Ramos (cell line): ENCODE measurements at regions not wholly inside any gene's neighbourhood (a gene's known extent, or its start where the extent isn't known, plus 50 kb on each side); places are given as distances from the start of the nearest gene placed in this dataset.

ENCODE experiments used
- in situ Hi-C: fragments of 300-500 bp; cut with MboI; formaldehyde crosslinking; loops from one replicate; pipeline ENCODE4 v1.14.3; 2022; ENCODE audit warnings: low sequenced_read_pairs; ENCODE audit not compliant: unreplicated experiment

GRCh38 chr2:58932801-58933200 lies 691.7 kb upstream of the FANCL start:
- in situ Hi-C loops, result no loop called here

DNA sequence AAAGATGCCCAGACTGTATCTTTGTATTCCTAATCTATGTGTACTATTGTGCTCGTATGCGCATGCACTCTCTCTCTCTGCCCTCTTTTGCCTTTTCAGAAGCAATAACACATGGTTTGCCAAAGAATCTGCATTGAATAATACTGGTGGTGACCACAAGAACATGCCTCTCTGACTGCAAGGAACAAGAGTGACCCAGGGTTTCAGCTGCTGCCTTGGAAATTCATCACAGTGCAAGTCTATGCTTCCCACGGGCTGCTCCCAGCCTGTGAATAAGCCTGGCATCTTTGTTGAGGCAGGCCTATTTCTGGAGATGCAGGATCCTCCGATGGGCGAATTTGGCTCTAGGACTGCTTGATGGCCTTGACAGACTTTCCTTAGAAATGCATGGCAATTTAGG lies 689.4 kb upstream of the FANCL start:
- in situ Hi-C loops, result no loop called here

DNA sequence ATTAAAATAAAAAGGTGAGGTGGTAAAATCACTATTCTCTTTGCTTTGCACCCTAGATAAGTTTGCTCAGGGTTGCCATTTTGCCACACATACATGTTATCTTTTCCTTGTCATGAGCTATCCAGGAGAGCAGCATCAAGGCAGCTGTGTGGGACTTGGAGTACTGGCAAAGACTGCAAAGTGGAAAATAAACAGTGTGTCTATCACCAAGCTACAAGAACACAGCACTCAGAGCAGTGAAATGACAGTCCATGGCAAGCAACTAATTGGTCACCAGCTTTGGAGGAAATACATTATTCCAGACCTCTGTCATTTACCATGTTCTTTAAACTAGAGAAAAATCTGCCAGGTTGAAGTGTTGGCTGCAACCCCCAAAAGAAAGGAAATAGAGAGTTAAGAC lies 687.8 kb upstream of the FANCL start:
- in situ Hi-C loops, result no loop called here

DNA sequence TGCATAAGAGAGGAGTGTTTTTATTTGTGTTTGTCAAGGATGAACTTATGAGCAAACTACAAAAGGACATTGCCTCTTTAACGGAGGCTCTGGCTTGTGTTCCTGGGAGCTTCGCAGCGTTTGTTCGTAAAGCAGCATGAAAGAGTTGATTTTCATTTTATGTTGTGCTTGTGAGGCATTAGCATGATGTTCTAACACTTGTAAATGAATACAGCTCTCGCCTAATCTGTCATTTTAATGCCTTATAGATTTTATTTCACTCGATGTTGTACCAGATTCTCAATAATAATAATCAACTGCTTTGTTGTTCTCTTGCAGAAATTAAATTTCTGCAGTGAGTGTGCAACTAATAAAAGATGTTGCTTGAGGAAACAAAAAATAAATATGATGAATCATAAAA lies 687.3 kb upstream of the FANCL start:
- in situ Hi-C loops, result no loop called here

DNA sequence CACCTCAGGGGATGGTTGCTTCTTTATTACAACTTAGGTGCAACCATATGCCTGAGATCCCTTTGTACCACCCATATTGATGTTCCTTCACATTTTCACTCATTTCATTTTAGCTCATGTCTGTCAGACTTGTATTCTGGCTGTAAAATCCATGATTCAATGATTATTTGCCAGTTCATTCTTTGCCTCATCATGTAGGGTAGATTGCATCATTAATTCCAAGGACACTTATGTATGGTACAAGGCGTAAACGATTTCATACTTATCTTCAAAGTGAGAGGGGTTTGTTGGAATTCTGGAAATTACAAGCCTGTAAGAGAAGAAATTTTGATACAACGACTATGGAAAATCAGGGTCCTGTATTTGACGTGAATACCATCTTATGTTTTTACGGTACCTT lies 685.0 kb upstream of the FANCL start:
- in situ Hi-C loops, result no loop called here

GRCh38 chr2:58925676-58926081 lies 684.6 kb upstream of the FANCL start:
- in situ Hi-C loops, result no loop called here

GRCh38 chr2:58923869-58924268 lies 682.7 kb upstream of the FANCL start:
- in situ Hi-C loops, result no loop called here

DNA sequence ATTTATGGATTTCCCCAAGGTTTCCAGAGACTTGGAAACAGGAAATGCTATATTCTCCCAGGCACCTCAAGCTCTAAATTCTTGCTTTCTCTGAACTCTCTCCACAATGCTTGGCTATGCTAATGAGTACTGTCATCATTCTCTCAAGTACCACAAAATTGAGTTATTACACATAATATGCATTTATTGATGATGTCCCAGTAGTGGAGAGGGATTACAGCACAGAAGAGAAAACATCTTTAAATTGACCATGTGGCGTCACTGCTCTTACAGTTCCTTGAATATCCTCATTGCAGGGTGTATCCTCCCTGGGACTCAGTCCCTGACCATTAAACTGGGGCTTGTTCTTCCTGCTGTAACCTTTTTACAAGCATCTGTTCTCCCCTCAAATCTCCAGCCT lies 681.1 kb upstream of the FANCL start:
- in situ Hi-C loops, result no loop called here

GRCh38 chr2:58921676-58922075 lies 680.6 kb upstream of the FANCL start:
- in situ Hi-C loops, result no loop called here

DNA sequence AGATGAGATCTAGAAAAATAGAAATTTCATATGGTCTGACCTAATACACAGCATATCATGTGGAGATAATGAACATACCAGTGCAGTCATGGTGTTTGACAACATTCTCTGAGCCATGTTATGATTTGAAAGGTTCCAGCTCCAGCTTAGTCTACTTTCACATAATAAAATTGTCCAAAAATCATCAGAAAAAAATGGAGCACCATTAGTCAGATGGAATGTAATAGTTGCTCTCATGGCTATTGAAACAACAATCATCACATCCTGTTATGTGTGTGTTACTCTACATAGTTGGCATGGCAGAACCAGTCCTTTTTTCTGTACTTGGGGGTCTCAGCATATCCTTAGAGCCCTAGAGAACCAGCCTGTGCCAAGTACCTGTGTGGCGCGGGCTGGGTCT lies 678.9 kb upstream of the FANCL start:
- in situ Hi-C loops, result no loop called here

GRCh38 chr2:58919316-58919715 lies 678.2 kb upstream of the FANCL start:
- in situ Hi-C loops, result no loop called here

DNA sequence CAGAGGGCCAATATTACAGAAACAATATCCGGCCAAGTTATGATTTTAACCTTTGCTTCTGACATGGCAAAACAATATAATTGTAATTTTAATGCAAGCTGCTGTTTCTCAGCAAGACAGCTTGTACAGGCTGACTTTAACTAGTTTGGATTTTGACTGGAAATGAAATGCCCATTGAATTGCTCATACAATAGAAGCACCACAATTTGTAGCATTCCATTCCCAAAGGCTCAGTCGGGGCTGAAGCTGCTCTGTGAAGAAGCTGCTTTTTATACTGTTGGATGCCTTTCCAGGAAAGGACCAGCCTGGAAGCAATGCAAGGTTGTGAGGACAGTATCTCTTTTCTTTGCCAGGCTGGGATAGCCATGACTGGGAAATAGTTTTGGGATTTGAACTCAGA lies 677.0 kb upstream of the FANCL start:
- in situ Hi-C loops, result no loop called here

GRCh38 chr2:58917596-58917995 lies 676.5 kb upstream of the FANCL start:
- in situ Hi-C loops, result no loop called here

GRCh38 chr2:58916063-58916462 lies 674.9 kb upstream of the FANCL start:
- in situ Hi-C loops, result no loop called here

- in situ Hi-C loops, result no loop called here
Measured at GRCh38 chr2:58914733-58915505, 673.8 kb upstream of the FANCL start.

- in situ Hi-C loops, result no loop called here
Measured at GRCh38 chr2:58913082-58913726, 672.1 kb upstream of the FANCL start.

DNA sequence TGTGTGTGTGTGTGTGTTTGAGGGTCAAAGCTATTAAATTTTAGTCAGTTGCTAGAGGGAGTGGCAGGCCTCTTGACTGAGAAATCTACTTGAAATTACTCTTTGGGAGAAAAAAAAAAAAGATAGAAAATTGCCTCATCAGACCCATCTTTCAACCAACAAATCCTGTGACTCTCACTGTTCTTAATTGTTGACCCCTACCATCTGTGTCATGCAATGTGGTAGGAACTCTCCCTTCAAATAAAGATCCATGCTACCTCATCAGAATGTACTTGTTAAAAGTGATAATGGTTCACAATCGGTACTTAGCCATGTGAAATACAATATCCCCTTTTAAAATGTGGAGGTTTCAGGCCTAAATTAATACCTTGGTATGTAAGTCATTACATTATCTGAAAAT lies 670.8 kb upstream of the FANCL start:
- in situ Hi-C loops, result no loop called here

GRCh38 chr2:58908501-58909154 lies 667.5 kb upstream of the FANCL start:
- in situ Hi-C loops, result no loop called here

GRCh38 chr2:58907644-58908043 lies 666.5 kb upstream of the FANCL start:
- in situ Hi-C loops, result no loop called here

DNA sequence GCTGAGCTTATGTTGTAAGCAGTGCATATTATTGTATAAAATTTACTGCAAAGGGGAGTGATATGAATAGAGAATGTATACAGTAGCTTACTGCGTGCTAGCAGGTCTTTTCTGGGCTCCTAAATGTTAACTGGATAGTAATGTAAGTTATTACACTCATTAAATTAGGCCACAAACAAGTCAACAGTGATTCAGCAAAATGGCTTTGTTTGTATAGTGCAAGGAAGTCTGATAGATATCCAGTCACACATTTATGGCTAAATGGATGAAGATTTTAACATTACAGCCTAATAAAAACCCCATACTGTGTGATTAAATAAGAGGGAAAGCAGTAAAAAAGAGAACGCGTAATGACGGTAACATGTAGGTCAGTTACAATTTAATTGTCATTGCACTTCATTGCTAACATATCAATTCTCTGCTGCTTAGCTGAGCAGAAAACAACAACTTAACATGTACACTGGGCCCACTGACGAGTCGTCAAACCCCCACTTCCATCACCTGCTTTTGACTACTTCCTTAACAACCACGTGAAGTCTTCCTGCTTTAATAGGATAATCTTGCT lies 665.0 kb upstream of the FANCL start:
- in situ Hi-C loops, result no loop called here

GRCh38 chr2:58904095-58904494 lies 663.0 kb upstream of the FANCL start:
- in situ Hi-C loops, result no loop called here
